HT-29 (cell line): ENCODE measurements at regions not wholly inside any gene's neighbourhood (a gene's known extent, or its start where the extent isn't known, plus 50 kb on each side); places are given as distances from the start of the nearest gene placed in this dataset.

Experiments used
- DNase-seq: peaks from one replicate; pipeline ENCODE4 v3.0.0-alpha.2; 2015; ENCODE audit warnings: low spot score

DNA sequence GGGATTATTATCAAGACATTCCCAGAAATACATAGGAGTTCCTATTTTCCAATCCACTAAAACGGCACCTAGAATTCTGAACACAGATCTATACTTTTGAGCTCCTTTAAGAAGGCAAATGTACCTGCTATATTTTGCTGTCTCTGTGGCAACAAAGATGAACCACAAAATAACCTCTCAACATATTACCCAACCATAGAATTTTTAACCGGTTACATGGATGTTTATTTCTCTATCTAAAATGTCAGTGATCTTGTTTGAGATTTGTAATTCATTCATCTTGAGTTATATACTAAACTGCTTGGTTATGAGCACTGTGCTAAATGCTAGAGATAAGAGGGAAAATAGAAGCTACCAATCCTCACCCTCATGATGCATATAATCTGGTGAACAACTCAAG is 117.5 kb upstream of the HMGCLL1 start:
- DNase-seq, result no peak

GRCh38 chr6:55696041-55696440 is 117.0 kb upstream of the HMGCLL1 start:
- no peak for DNase-seq

DNA sequence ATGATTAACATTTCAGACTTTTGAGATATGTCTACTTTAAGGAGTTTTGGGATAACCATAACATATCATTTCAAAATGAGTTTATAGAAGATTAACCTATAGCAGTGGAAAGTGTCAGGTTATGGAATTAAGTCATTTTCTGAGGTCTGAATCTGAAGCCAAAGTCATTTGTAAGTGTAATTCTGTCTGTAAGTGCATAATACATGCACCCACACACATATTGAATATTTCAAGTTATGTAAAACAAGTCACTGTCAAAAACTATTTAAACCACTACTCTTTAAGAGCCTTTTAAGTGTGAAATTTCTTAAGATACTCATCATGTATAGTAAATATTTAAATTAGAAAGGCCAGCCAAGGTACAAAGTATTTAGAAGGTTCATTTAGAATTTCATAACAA is 115.8 kb upstream of the HMGCLL1 start:
- no peak for DNase-seq

GRCh38 chr6:55694148-55694547 is 115.2 kb upstream of the HMGCLL1 start:
- DNase-seq, result peak; percentile 7

GRCh38 chr6:55679503-55679902 is 100.5 kb upstream of the HMGCLL1 start:
- no peak for DNase-seq

- no peak for DNase-seq
These were observed 99.6 kb upstream of the HMGCLL1 start for GRCh38 chr6:55678330-55679224.

- DNase-seq, result no peak
These were observed 97.7 kb upstream of the HMGCLL1 start for GRCh38 chr6:55676736-55677135.

DNA sequence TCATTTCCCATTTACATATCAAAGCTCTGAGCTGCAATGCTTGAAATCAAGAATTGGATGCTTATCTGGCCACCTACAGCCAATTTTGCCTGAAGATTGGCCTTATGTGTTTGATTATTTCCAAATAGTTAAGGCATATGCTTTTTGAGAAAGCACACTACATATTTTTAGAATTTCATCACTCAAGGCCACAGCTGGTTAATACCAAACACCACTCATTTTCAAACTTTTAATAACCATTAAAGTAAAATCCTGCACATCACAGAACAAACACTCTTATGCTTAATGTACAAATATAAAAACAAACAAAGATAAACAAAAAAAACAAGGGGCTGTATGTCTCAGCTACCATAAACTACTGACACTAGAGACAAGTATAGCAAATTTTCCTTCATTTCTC is 96.9 kb upstream of the HMGCLL1 start:
- no peak for DNase-seq

- DNase-seq, result no peak
These were observed 95.7 kb upstream of the HMGCLL1 start for GRCh38 chr6:55674672-55675071.

- DNase-seq, result no peak
These were observed 91.9 kb upstream of the HMGCLL1 start for GRCh38 chr6:55670850-55671413.

- no peak for DNase-seq
These were observed 90.0 kb upstream of the HMGCLL1 start for GRCh38 chr6:55669028-55669427.

DNA sequence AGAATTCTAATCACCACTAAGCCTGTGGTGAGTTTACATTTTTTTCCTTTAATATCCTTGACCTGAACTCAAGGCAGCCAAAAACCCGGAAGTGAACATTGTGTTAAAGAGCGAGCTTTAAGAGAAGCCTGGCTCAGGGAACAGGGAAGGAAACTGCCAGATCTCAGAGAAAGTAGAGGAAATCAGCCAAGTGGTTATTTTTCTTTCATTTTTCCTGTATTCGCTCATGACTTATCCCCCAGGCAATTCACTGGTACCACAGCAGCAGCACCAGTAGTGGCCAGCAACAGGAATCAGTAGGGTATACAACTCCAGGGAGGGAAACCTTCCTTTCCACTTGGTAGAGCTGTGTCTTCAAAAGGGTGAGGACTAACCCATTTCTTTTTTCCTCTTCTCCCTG is 89.6 kb upstream of the HMGCLL1 start:
- no peak for DNase-seq

- no peak for DNase-seq
These were observed 88.3 kb upstream of the HMGCLL1 start for GRCh38 chr6:55667341-55667740.

- no peak for DNase-seq
These were observed 87.7 kb upstream of the HMGCLL1 start for GRCh38 chr6:55666606-55667225.

DNA sequence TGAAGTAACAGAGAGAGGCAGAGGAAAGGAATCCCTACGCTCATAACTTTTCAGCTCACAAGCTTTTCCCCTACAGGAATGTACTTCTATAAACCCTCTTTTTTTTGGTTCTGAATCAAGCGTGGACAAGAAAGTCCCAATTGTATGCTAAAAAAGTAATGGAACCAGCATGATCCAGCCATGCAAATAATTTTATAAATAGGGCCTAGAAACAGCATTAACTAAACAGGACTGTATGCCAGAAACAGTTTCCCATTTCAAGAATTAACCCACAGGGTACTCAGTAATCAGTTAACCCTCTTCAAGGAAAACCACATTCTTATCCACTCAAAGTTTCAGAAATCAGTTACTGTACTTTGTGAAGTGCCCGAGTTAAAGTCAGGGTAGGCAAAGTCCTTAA is 87.0 kb upstream of the HMGCLL1 start:
- no peak for DNase-seq

DNA sequence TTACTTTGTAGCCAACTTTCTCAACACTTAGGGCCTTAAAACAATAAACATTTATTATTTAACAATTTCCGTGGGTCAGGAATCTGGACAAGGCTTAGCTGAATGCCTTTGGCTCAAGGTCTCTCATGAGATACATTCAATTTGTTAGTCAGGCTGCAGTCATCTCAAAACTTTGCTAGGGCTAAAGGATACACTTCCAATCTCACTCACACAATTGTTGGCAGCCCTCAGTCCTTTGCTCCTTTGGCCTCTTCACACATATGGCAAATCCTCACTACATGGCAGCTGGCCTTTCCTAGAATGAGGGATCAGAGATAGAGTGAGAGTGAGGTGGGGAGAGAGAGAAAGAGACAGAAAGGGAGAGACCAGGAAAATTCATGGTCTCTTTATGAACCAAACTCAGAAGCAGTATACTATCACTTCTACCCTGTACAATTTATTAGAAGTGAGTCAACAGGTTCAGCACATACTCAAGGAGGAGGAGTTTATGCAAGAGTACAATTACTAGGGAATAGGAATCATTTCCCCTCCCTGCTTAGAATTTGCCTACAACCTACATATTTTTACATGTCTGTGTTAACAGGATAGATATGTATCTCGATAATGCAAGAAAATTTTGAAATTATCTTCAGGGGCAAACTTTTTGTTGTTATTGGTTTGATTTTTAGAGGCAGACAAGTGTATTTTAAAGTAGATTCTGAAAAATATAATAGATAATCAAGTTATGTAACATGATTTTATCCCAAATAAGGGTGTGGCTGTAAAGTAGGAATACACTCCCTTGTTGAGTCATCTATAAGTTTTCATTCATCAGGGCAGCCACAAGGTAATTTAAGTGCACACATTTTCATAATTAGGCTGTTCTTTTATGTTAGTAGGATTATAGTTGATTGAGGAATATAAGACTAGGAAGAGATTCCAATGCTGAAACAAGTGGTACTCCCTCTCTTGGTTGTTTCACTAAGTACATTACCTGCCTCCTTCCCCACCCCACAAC is 85.9 kb upstream of the HMGCLL1 start:
- DNase-seq, result no peak

GRCh38 chr6:55663914-55664313 is 84.9 kb upstream of the HMGCLL1 start:
- no peak for DNase-seq

DNA sequence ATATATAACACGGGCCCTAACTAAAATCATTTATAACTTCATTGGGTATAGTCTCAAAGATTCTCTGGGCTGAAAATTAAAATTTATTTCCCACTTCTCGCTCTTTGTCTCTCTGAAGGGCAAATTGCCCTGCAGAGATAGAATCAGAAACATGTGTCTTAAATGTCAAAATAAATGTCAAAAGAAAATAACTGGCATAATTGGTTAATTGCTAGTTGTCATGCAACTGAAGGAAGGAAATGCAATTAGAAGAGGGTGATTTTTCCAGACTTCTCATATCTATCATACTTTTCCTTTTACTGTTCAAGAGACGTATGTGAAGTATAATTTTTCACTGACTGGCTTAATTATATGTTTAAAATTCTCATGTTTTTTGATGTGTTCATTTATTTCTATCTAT is 80.3 kb upstream of the HMGCLL1 start:
- DNase-seq, result no peak

GRCh38 chr6:55654445-55654844 is 75.5 kb upstream of the HMGCLL1 start:
- no peak for DNase-seq

DNA sequence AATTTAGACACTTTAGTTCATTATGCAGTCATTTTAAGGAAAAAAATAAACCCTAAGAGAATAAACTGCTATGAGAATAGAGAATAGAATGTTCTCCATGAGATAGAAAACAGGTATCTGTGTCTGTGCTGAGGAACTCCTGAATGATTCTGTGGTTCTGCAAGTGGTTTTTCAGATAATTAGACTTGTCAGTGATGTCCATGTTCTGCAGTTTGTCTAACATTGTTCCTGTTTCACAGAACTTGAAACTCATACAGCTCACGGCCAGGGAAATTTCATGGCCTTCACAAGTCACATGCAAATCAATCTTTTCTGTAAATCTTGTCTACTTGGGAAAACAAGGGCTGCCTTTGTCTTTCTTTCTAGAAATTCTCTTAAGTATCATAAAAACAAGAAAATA is 73.4 kb upstream of the HMGCLL1 start:
- no peak for DNase-seq

DNA sequence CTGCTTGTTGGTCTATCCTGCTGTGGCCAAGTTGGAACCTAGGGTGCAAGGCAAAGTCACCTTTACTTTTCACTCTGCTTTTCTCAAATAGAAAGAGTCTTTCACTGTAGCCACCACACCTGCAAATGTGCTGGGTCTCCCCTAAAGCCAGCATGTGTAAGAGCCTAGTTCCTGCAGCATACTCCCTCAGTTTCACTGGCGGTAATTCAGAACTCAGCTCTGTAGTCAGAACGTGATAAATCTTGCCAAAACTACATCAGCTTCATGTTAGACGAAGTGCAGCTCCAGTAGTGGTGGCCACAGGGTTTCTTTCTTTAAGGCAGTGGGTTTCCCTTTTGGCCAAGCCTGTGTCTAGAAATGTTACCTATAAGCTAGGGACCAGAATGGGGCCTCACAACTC is 72.0 kb upstream of the HMGCLL1 start:
- no peak for DNase-seq

DNA sequence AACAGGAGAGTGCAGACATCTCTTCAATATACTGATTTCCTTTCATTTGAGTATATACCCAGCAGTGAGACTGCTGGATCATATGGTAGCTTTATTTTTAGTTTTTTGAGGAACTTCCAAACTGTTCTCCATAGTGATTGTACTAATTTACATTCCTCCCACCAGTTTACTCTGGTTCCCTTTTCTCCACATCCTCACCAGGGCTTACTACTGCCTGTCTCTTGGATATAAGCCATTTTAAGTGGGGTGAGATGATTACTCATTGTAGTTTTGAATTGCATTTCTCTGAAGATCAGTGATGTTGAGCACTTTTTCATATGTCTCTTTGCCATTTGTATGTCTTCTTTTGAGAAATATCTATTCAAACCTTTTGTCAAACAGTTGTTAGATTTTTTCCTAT is 64.9 kb upstream of the HMGCLL1 start:
- no peak for DNase-seq
